ENCODE measurements at regions not wholly inside any gene's neighbourhood (a gene's known extent, or its start where the extent isn't known, plus 50 kb on each side); places are given as distances from the start of the nearest gene placed in this dataset.

DNA sequence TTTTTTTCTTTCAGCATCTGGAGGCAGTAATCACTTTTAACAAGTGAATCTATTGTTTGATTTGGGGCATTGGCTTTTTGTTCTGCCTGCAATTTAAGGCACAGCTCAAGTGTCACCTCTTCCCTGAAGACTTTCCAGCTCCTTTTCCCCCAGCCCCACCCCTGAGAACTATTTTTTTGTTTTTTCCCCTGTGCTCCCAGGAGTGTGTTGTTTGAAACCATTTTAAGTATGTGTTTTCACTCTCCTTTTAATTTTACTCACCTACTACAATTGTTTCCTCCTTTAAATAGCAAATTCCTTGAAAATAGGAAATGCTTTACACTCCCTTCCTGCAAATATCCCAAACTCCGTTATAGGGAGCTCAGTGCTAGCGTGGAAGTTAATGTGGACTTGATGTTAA lies 286.7 kb upstream of the PROK2 start:
- no peak for TF ChIP-seq EZH2 (IDR thresholded peaks at IDR 0.05; ENCODE audit: low read depth, unreplicated experiment)
- TF ChIP-seq NANOG (IDR thresholded peaks at IDR 0.05; ENCODE audit: borderline replicate concordance), result no peak
- TF ChIP-seq, protein P1, sequence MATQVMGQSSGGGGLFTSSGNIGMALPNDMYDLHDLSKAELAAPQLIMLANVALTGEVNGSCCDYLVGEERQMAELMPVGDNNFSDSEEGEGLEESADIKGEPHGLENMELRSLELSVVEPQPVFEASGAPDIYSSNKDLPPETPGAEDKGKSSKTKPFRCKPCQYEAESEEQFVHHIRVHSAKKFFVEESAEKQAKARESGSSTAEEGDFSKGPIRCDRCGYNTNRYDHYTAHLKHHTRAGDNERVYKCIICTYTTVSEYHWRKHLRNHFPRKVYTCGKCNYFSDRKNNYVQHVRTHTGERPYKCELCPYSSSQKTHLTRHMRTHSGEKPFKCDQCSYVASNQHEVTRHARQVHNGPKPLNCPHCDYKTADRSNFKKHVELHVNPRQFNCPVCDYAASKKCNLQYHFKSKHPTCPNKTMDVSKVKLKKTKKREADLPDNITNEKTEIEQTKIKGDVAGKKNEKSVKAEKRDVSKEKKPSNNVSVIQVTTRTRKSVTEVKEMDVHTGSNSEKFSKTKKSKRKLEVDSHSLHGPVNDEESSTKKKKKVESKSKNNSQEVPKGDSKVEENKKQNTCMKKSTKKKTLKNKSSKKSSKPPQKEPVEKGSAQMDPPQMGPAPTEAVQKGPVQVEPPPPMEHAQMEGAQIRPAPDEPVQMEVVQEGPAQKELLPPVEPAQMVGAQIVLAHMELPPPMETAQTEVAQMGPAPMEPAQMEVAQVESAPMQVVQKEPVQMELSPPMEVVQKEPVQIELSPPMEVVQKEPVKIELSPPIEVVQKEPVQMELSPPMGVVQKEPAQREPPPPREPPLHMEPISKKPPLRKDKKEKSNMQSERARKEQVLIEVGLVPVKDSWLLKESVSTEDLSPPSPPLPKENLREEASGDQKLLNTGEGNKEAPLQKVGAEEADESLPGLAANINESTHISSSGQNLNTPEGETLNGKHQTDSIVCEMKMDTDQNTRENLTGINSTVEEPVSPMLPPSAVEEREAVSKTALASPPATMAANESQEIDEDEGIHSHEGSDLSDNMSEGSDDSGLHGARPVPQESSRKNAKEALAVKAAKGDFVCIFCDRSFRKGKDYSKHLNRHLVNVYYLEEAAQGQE (IDR thresholded peaks at IDR 0.05; ENCODE audit: unreplicated experiment), result no peak
- no peak for TF ChIP-seq STAT1 (IDR thresholded peaks at IDR 0.05; ENCODE audit: unreplicated experiment)
- no peak for TF ChIP-seq POLR2AphosphoS5 (IDR thresholded peaks at IDR 0.05; ENCODE audit: low read depth)
- no peak for TF ChIP-seq JUNB (IDR thresholded peaks at IDR 0.05; ENCODE audit: unreplicated experiment)
- no peak for TF ChIP-seq EZH2phosphoT487 (IDR thresholded peaks at IDR 0.05; ENCODE audit: unreplicated experiment)
- TF ChIP-seq, protein P2, sequence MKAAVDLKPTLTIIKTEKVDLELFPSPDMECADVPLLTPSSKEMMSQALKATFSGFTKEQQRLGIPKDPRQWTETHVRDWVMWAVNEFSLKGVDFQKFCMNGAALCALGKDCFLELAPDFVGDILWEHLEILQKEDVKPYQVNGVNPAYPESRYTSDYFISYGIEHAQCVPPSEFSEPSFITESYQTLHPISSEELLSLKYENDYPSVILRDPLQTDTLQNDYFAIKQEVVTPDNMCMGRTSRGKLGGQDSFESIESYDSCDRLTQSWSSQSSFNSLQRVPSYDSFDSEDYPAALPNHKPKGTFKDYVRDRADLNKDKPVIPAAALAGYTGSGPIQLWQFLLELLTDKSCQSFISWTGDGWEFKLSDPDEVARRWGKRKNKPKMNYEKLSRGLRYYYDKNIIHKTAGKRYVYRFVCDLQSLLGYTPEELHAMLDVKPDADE (IDR thresholded peaks at IDR 0.05), result no peak
- no peak for TF ChIP-seq ZNF114 (CRISPR knock-in tag; IDR thresholded peaks at IDR 0.05)
- TF ChIP-seq ZNF331 (CRISPR knock-in tag; IDR thresholded peaks at IDR 0.05; ENCODE audit: low read depth), result no peak
- TF ChIP-seq, protein P3, sequence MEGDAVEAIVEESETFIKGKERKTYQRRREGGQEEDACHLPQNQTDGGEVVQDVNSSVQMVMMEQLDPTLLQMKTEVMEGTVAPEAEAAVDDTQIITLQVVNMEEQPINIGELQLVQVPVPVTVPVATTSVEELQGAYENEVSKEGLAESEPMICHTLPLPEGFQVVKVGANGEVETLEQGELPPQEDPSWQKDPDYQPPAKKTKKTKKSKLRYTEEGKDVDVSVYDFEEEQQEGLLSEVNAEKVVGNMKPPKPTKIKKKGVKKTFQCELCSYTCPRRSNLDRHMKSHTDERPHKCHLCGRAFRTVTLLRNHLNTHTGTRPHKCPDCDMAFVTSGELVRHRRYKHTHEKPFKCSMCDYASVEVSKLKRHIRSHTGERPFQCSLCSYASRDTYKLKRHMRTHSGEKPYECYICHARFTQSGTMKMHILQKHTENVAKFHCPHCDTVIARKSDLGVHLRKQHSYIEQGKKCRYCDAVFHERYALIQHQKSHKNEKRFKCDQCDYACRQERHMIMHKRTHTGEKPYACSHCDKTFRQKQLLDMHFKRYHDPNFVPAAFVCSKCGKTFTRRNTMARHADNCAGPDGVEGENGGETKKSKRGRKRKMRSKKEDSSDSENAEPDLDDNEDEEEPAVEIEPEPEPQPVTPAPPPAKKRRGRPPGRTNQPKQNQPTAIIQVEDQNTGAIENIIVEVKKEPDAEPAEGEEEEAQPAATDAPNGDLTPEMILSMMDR (conservative IDR thresholded peaks at IDR 0.05; ENCODE audit: low read depth in 2 of 2), result no peak
- TF ChIP-seq, protein P4, sequence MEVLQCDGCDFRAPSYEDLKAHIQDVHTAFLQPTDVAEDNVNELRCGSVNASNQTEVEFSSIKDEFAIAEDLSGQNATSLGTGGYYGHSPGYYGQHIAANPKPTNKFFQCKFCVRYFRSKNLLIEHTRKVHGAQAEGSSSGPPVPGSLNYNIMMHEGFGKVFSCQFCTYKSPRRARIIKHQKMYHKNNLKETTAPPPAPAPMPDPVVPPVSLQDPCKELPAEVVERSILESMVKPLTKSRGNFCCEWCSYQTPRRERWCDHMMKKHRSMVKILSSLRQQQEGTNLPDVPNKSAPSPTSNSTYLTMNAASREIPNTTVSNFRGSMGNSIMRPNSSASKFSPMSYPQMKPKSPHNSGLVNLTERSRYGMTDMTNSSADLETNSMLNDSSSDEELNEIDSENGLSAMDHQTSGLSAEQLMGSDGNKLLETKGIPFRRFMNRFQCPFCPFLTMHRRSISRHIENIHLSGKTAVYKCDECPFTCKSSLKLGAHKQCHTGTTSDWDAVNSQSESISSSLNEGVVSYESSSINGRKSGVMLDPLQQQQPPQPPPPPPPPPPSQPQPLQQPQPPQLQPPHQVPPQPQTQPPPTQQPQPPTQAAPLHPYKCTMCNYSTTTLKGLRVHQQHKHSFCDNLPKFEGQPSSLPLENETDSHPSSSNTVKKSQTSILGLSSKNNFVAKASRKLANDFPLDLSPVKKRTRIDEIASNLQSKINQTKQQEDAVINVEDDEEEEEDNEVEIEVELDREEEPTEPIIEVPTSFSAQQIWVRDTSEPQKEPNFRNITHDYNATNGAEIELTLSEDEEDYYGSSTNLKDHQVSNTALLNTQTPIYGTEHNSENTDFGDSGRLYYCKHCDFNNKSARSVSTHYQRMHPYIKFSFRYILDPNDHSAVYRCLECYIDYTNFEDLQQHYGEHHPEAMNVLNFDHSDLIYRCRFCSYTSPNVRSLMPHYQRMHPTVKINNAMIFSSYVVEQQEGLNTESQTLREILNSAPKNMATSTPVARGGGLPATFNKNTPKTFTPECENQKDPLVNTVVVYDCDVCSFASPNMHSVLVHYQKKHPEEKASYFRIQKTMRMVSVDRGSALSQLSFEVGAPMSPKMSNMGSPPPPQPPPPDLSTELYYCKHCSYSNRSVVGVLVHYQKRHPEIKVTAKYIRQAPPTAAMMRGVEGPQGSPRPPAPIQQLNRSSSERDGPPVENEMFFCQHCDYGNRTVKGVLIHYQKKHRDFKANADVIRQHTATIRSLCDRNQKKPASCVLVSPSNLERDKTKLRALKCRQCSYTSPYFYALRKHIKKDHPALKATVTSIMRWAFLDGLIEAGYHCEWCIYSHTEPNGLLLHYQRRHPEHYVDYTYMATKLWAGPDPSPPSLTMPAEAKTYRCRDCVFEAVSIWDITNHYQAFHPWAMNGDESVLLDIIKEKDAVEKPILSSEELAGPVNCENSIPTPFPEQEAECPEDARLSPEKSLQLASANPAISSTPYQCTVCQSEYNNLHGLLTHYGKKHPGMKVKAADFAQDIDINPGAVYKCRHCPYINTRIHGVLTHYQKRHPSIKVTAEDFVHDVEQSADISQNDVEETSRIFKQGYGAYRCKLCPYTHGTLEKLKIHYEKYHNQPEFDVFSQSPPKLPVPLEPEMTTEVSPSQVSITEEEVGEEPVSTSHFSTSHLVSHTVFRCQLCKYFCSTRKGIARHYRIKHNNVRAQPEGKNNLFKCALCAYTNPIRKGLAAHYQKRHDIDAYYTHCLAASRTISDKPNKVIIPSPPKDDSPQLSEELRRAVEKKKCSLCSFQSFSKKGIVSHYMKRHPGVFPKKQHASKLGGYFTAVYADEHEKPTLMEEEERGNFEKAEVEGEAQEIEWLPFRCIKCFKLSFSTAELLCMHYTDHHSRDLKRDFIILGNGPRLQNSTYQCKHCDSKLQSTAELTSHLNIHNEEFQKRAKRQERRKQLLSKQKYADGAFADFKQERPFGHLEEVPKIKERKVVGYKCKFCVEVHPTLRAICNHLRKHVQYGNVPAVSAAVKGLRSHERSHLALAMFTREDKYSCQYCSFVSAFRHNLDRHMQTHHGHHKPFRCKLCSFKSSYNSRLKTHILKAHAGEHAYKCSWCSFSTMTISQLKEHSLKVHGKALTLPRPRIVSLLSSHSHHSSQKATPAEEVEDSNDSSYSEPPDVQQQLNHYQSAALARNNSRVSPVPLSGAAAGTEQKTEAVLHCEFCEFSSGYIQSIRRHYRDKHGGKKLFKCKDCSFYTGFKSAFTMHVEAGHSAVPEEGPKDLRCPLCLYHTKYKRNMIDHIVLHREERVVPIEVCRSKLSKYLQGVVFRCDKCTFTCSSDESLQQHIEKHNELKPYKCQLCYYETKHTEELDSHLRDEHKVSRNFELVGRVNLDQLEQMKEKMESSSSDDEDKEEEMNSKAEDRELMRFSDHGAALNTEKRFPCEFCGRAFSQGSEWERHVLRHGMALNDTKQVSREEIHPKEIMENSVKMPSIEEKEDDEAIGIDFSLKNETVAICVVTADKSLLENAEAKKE (CRISPR knock-in tag; IDR thresholded peaks at IDR 0.05), result no peak
- no peak for TF ChIP-seq CREB1 (CRISPR knock-in tag; IDR thresholded peaks at IDR 0.05; ENCODE audit: low read depth)
- Histone ChIP-seq H2AFZ (0 out of 2 replicates have a peak overlapping the region, but pooled peaks have one; percentile 21), H3K4me2 (no peak overlapping the region), H3K4me3 (no peak overlapping the region), H3K36me3 (ENCODE audit: insufficient read depth) (no peaks in the 10 kb centered on the region; the same call in 1 of the 2 replicates), H3F3A (replicated peaks; ENCODE audit: low read depth) (no peaks in the 10 kb centered on the region), H3K27me3 (ENCODE audit: insufficient read depth) (no peaks in the 10 kb centered on the region), H3K4me1 (ENCODE audit: insufficient read depth) (no peaks in the 10 kb centered on the region), H3K79me2 (replicated peaks; ENCODE audit: insufficient read depth) (no peaks in the 10 kb centered on the region), H3K9me2 (ENCODE audit: insufficient read depth) (no peaks in the 10 kb centered on the region; the same call in 1 of the 2 replicates), H4K20me1 (replicated peaks; ENCODE audit: insufficient read depth) (no peaks in the 10 kb centered on the region), H3K27ac (ENCODE audit: low read depth) (no peak overlapping the region)
- Mint-ChIP-seq H3K27ac (no peak overlapping the region), H3K9me3 (peaks cover 20% of the 10 kb centered on the region), H3K27me3 (ENCODE audit: insufficient read depth, low read depth, poor library complexity) (peaks cover 5% of the 10 kb centered on the region), H3K4me1 (no peaks in the 10 kb centered on the region), H3K4me3 (no peak overlapping the region), H3K36me3 (ENCODE audit: low read depth) (peaks cover 18% of the 10 kb centered on the region)
- DNase-seq (ENCODE audit: low spot score) (no peak), ATAC-seq (no peak)
